OCI-LY1 (cell line): ENCODE measurements at regions not wholly inside any gene's neighbourhood (a gene's known extent, or its start where the extent isn't known, plus 50 kb on each side); places are given as distances from the start of the nearest gene placed in this dataset.

Source experiments
- H2AFZ ChIP-seq: fragments of 200-600 bp; sonication (generic), shearing (Covaris generic); 2 replicates; pipeline ENCODE4 v1.6.0; 2014; ENCODE audit warnings: antibody characterized with exemption, mild to moderate bottlenecking, low read length
- H3F3A ChIP-seq: fragments of 200-600 bp; sonication (generic), shearing (Covaris generic); 2 replicates; pipeline ENCODE4 v1.6.0; 2014; ENCODE audit warnings: mild to moderate bottlenecking, antibody characterized with exemption, low read length, moderate library complexity; ENCODE audit not compliant: insufficient read depth
- H3K27ac ChIP-seq: fragments of 200-600 bp; sonication (generic); 2 replicates; pipeline ENCODE4 v1.5.1; 2014; ENCODE audit warnings: low read length, mixed run types, mild to moderate bottlenecking, low read depth; ENCODE audit not compliant: poor library complexity, severe bottlenecking
- H3K27me3 ChIP-seq: fragments of 200-600 bp; sonication (generic); 2 replicates; pipeline ENCODE4 v1.6.0; 2014; ENCODE audit warnings: antibody characterized with exemption, mild to moderate bottlenecking, low read length, moderate library complexity; ENCODE audit not compliant: insufficient read depth
- H3K36me3 ChIP-seq: fragments of 200-600 bp; sonication (generic); 2 replicates; pipeline ENCODE4 v1.6.1; 2014; ENCODE audit warnings: mild to moderate bottlenecking, antibody characterized with exemption, low read length, moderate library complexity, mixed read lengths; ENCODE audit not compliant: insufficient read depth
- H3K4me1 ChIP-seq: fragments of 200-600 bp; sonication (generic); 2 replicates; pipeline ENCODE4 v1.5.1; 2014; ENCODE audit warnings: mild to moderate bottlenecking, low read length, moderate library complexity; ENCODE audit not compliant: insufficient read depth, severe bottlenecking
- H3K4me2 ChIP-seq: fragments of 200-600 bp; sonication (generic), shearing (Covaris generic); 2 replicates; pipeline ENCODE4 v1.6.1; 2014; ENCODE audit warnings: low read length
- H3K4me3 ChIP-seq: fragments of 200-600 bp; sonication (generic); 2 replicates; pipeline ENCODE4 v1.5.1; 2014; ENCODE audit warnings: low read length, low read depth, mild to moderate bottlenecking, mixed read lengths; ENCODE audit not compliant: poor library complexity, severe bottlenecking
- H3K79me2 ChIP-seq: fragments of 200-600 bp; shearing (Covaris generic); 2 replicates; pipeline ENCODE4 v1.6.1; 2016; ENCODE audit warnings: mixed run types, low read length, mixed read lengths; ENCODE audit not compliant: insufficient read depth
- H3K9ac ChIP-seq: fragments of 200-600 bp; sonication (generic), shearing (Covaris generic); 2 replicates; pipeline ENCODE4 v1.6.1; 2014; ENCODE audit warnings: mild to moderate bottlenecking, low read length, mixed read lengths
- H3K9me2 ChIP-seq: fragments of 200-600 bp; sonication (generic), shearing (Covaris generic); 2 replicates; pipeline ENCODE4 v1.6.1; 2014; ENCODE audit warnings: low read depth, mild to moderate bottlenecking, low read length, mixed read lengths
- H3K9me3 ChIP-seq: fragments of 200-600 bp; shearing (Covaris generic); 2 replicates; pipeline ENCODE4 v1.6.1; 2014; ENCODE audit warnings: low read length, mixed read lengths
- H4K20me1 ChIP-seq: fragments of 200-600 bp; sonication (generic), shearing (Covaris generic); 2 replicates; pipeline ENCODE4 v1.6.0; 2016; ENCODE audit warnings: mild to moderate bottlenecking, low read length; ENCODE audit not compliant: insufficient read depth
- CTCF ChIP-seq: fragments of 200-600 bp; sonication (generic), shearing (Covaris generic); IDR thresholded peaks from 2 replicates; pipeline ENCODE4 v1.5.1; 2017; ENCODE audit warnings: mild to moderate bottlenecking, antibody characterized with exemption, low read length, moderate library complexity, mixed read lengths
- EZH2 ChIP-seq: fragments of 200-600 bp; sonication (generic), shearing (Covaris generic); IDR thresholded peaks from 2 replicates; pipeline ENCODE4 v1.8.0; 2017; ENCODE audit warnings: borderline replicate concordance, mixed run types, mild to moderate bottlenecking, antibody characterized with exemption, low read length, moderate library complexity, mixed read lengths

GRCh38 chr3:178233371-178234071, 302.7 kb upstream of the KCNMB2 start:
- H3K9ac ChIP-seq: no peak overlapping the region
- no peaks in the 10 kb centered on the region for H3K36me3 ChIP-seq
- H4K20me1 ChIP-seq: no peaks in the 10 kb centered on the region
- H3K27me3 ChIP-seq: no peaks in the 10 kb centered on the region
- no peak overlapping the region for H3K4me2 ChIP-seq
- H3K4me1 ChIP-seq: no peaks in the 10 kb centered on the region
- no peak overlapping the region for H3K27ac ChIP-seq
- no peaks in the 10 kb centered on the region for H3F3A ChIP-seq
- no peaks in the 10 kb centered on the region for H3K79me2 ChIP-seq
- TF ChIP-seq CTCF (no peak), EZH2 (no peak)
- no peak overlapping the region for H3K4me3 ChIP-seq
- no peaks in the 10 kb centered on the region for H3K9me3 ChIP-seq
- H3K9me2 ChIP-seq: no peaks in the 10 kb centered on the region
- H2AFZ ChIP-seq: no peak overlapping the region

- Histone ChIP-seq H3K4me1 (no peaks in the 10 kb centered on the region), H3K79me2 (no peaks in the 10 kb centered on the region), H3K4me2 (no peak overlapping the region), H4K20me1 (no peaks in the 10 kb centered on the region), H3K27ac (no peak overlapping the region), H3K9me2 (no peaks in the 10 kb centered on the region), H3K9me3 (no peaks in the 10 kb centered on the region), H2AFZ (no peak overlapping the region), H3K27me3 (no peaks in the 10 kb centered on the region), H3K36me3 (no peaks in the 10 kb centered on the region), H3K4me3 (no peak overlapping the region), H3F3A (no peaks in the 10 kb centered on the region), H3K9ac (no peak overlapping the region)
- TF ChIP-seq CTCF (no peak), EZH2 (no peak)
Measured at GRCh38 chr3:178236555-178237277, 299.5 kb upstream of the KCNMB2 start.

- Histone ChIP-seq H3K9me3 (no peaks in the 10 kb centered on the region), H3K4me3 (no peak overlapping the region), H2AFZ (no peak overlapping the region), H3K36me3 (no peaks in the 10 kb centered on the region), H3K9ac (no peak overlapping the region), H3K27me3 (no peaks in the 10 kb centered on the region), H3K9me2 (no peaks in the 10 kb centered on the region), H3K4me1 (no peaks in the 10 kb centered on the region), H4K20me1 (no peaks in the 10 kb centered on the region), H3K79me2 (no peaks in the 10 kb centered on the region), H3K4me2 (no peak overlapping the region), H3F3A (no peaks in the 10 kb centered on the region), H3K27ac (no peak overlapping the region)
- TF ChIP-seq CTCF (no peak), EZH2 (no peak)
Measured at GRCh38 chr3:178238179-178238578, 298.1 kb upstream of the KCNMB2 start.
